ENCODE measurements at regions not wholly inside any gene's neighbourhood (a gene's known extent, or its start where the extent isn't known, plus 50 kb on each side); places are given as distances from the start of the nearest gene placed in this dataset.

- Histone ChIP-seq H3K4me3 (ENCODE audit: insufficient read depth, low read depth, low read length) (no peak overlapping the region), H3K36me3 (replicated peaks; ENCODE audit: control insufficient read depth, insufficient read depth, low read length) (no peaks in the 10 kb centered on the region), H3K27me3 (ENCODE audit: control insufficient read depth, insufficient read depth, low read length) (peaks cover 4% of the 10 kb centered on the region; the same call in 1 of the 2 replicates)
- DNase-seq: no peak
These were observed 83.0 kb downstream of the FZD10 start for GRCh38 chr12:130245251-130245650.

- no peak for DNase-seq
- Histone ChIP-seq H3K4me3 (ENCODE audit: insufficient read depth, low read depth, low read length) (no peak overlapping the region), H3K27me3 (ENCODE audit: control insufficient read depth, insufficient read depth, low read length) (peaks cover 4% of the 10 kb centered on the region; the same call in 1 of the 2 replicates), H3K36me3 (replicated peaks; ENCODE audit: control insufficient read depth, insufficient read depth, low read length) (no peaks in the 10 kb centered on the region)
These were observed 84.3 kb downstream of the FZD10 start for GRCh38 chr12:130246560-130246959.

GRCh38 chr12:130247634-130248237 is 85.5 kb downstream of the FZD10 start:
- H3K27me3 ChIP-seq (ENCODE audit: control insufficient read depth, insufficient read depth, low read length): peaks cover 4% of the 10 kb centered on the region; the same call in 1 of the 2 replicates
- DNase-seq: no peak
- H3K4me3 ChIP-seq (ENCODE audit: insufficient read depth, low read depth, low read length): no peak overlapping the region
- no peaks in the 10 kb centered on the region for H3K36me3 ChIP-seq (replicated peaks; ENCODE audit: control insufficient read depth, insufficient read depth, low read length)

DNA sequence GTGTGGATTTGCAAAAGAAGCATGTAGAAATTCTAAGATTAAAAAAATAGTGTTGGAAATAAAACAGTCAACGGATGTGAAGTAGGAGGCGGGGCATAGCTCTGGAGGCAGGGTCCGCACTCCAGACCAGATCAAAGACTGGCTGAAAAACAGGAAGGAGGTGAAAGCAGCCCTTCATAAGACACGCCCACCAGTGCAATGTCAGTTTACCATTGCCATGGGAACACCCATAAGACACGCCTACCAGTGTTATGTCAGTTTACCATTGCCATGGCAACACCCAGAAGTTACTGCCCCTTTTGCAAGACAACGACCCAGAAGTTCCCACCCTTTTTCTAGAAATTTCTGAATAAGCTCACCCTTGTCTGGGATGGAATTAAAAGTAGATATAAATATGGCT is 87.1 kb downstream of the FZD10 start:
- peak; percentile 62 for DNase-seq
- peaks cover 4% of the 10 kb centered on the region; the same call in 1 of the 2 replicates for H3K27me3 ChIP-seq (ENCODE audit: control insufficient read depth, insufficient read depth, low read length)
- no peak overlapping the region for H3K4me3 ChIP-seq (ENCODE audit: insufficient read depth, low read depth, low read length)
- H3K36me3 ChIP-seq (replicated peaks; ENCODE audit: control insufficient read depth, insufficient read depth, low read length): no peaks in the 10 kb centered on the region

GRCh38 chr12:130251236-130251780 is 86.4 kb upstream of the PIWIL1 start:
- Histone ChIP-seq H3K36me3 (replicated peaks; ENCODE audit: control insufficient read depth, insufficient read depth, low read length) (no peaks in the 10 kb centered on the region), H3K4me3 (ENCODE audit: insufficient read depth, low read depth, low read length) (no peak overlapping the region), H3K27me3 (ENCODE audit: control insufficient read depth, insufficient read depth, low read length) (peaks cover 2% of the 10 kb centered on the region; the same call in 1 of the 2 replicates)
- DNase-seq: no peak

DNA sequence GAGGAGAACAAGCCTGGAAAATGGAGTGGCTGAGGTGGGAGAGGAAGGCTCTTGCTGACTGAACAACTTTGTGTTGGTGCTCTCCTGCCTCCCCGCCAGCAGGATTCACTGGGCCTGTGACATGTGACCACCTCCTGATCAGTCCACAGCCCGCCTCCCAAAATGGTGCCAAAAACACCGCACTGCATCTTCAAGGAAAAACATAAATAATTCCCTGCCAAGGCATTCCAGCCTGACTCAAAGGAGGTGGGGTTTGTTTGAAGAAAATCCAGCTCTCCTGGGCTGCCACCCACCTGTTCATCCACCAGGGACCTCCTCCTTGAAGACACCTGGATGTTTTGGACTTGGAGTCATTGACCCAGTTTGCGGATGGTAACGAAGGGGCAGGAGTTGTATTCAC is 83.8 kb upstream of the PIWIL1 start:
- Histone ChIP-seq H3K4me3 (ENCODE audit: insufficient read depth, low read depth, low read length) (no peak overlapping the region), H3K27me3 (ENCODE audit: control insufficient read depth, insufficient read depth, low read length) (no peaks in the 10 kb centered on the region; the same call in 1 of the 2 replicates), H3K36me3 (replicated peaks; ENCODE audit: control insufficient read depth, insufficient read depth, low read length) (no peaks in the 10 kb centered on the region)
- DNase-seq: no peak

GRCh38 chr12:130254461-130255276 is 83.0 kb upstream of the PIWIL1 start:
- no peaks in the 10 kb centered on the region for H3K36me3 ChIP-seq (replicated peaks; ENCODE audit: control insufficient read depth, insufficient read depth, low read length)
- peaks cover 3% of the 10 kb centered on the region; the same call in 1 of the 2 replicates for H3K27me3 ChIP-seq (ENCODE audit: control insufficient read depth, insufficient read depth, low read length)
- DNase-seq: no peak
- H3K4me3 ChIP-seq (ENCODE audit: insufficient read depth, low read depth, low read length): no peak overlapping the region

GRCh38 chr12:130258863-130259262 is 78.8 kb upstream of the PIWIL1 start:
- Histone ChIP-seq H3K4me3 (ENCODE audit: insufficient read depth, low read depth, low read length) (no peak overlapping the region), H3K27me3 (ENCODE audit: control insufficient read depth, insufficient read depth, low read length) (peaks cover 5% of the 10 kb centered on the region), H3K36me3 (replicated peaks; ENCODE audit: control insufficient read depth, insufficient read depth, low read length) (no peaks in the 10 kb centered on the region)
- no peak for DNase-seq

DNA sequence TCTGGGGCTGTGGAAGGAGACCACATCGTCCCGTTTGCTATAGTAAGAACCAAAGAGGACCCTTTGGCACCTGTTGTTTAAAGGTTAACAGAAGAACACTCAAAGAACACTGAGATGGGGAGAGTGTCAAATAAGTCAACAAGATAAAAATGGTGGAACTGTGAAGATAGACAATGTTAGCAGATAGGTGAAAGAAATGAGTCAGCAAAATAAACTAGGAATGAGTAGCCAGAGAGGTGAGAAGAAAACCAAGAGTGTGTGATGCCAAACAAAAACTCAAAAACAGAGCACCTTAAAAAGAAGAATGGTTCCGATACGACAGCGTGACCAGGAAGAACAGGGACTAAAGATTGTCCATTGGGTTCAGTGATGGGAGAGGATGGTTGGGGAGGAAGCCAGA is 74.7 kb upstream of the PIWIL1 start:
- no peak for DNase-seq
- Histone ChIP-seq H3K36me3 (replicated peaks; ENCODE audit: control insufficient read depth, insufficient read depth, low read length) (no peaks in the 10 kb centered on the region), H3K27me3 (ENCODE audit: control insufficient read depth, insufficient read depth, low read length) (peaks cover 5% of the 10 kb centered on the region), H3K4me3 (ENCODE audit: insufficient read depth, low read depth, low read length) (no peak overlapping the region)

GRCh38 chr12:130263996-130264395 is 73.7 kb upstream of the PIWIL1 start:
- H3K27me3 ChIP-seq (ENCODE audit: control insufficient read depth, insufficient read depth, low read length): peaks cover 5% of the 10 kb centered on the region

DNA sequence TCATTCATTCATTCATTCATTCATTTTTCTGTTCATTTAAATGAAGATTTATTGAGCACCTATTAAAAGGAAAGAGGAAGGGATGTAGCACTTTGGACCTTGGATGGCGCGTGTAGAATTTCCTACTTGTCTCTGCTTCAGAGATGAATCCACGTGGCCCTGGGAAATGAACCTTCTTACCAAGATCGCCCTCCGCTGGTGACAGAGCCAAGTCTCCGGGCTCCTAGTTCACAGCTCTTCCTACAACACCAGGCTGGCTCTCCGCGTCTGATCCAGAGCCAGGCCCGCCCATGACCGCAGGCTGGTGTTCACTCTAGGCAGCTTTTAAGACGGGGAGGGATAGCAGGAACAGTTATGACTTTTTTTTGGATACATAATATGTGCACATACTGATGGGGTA is 70.9 kb upstream of the PIWIL1 start:
- DNase-seq: peak; percentile 74
- Histone ChIP-seq H3K36me3 (replicated peaks; ENCODE audit: control insufficient read depth, insufficient read depth, low read length) (no peaks in the 10 kb centered on the region), H3K27me3 (ENCODE audit: control insufficient read depth, insufficient read depth, low read length) (peaks cover 2% of the 10 kb centered on the region), H3K4me3 (ENCODE audit: insufficient read depth, low read depth, low read length) (no peak overlapping the region)

More at GRCh38 chr12:130263996-130264395, 73.7 kb upstream of the PIWIL1 start:
- no peaks in the 10 kb centered on the region for H3K36me3 ChIP-seq (replicated peaks; ENCODE audit: control insufficient read depth, insufficient read depth, low read length)
- no peak overlapping the region for H3K4me3 ChIP-seq (ENCODE audit: insufficient read depth, low read depth, low read length)
- DNase-seq: no peak

DNA sequence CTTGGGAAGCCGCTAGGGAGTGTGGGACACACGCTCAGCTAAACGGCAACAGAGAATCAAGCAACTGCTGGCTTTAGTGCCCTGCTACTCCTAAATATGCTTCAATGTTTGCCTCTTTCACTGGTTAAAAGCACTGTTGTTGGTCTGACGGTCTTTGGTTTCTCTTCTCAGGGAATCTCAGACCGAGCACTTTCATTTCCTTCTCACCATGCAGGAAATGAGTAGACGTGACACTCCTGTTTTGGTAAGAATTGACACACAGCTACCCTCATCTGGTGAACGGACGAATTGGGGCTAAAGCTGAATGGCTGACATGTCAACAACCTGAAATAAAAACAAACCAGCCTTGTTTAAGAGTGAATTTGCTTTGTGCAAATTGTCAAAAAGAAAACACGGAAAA is 57.5 kb upstream of the PIWIL1 start:
- no peaks in the 10 kb centered on the region for H3K36me3 ChIP-seq (replicated peaks; ENCODE audit: control insufficient read depth, insufficient read depth, low read length)
- DNase-seq: no peak
- H3K27me3 ChIP-seq (ENCODE audit: control insufficient read depth, insufficient read depth, low read length): peaks cover 1% of the 10 kb centered on the region; the same call in 1 of the 2 replicates
- no peak overlapping the region for H3K4me3 ChIP-seq (ENCODE audit: insufficient read depth, low read depth, low read length)

DNA sequence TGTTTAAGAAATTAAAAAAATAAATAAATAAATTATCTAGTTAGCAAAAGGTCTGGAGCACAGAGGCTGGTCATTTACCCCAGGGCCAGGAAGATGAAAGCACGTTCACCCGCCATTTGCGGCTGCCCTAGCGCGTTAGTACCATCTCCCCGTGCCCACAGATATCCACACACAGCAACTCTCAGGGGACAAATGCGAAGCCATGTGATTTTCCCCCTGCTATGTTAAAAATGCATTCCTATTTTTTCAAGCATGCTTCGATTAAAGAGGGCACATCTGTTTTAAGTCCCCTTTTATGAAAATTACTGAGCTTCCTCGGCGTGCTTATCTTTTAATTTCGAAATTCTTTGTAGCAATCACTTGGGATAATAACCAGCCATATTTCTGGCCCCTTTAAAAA is 56.9 kb upstream of the PIWIL1 start:
- no peaks in the 10 kb centered on the region; the same call in 1 of the 2 replicates for H3K27me3 ChIP-seq (ENCODE audit: control insufficient read depth, insufficient read depth, low read length)
- no peaks in the 10 kb centered on the region for H3K36me3 ChIP-seq (replicated peaks; ENCODE audit: control insufficient read depth, insufficient read depth, low read length)
- no peak for DNase-seq
- no peak overlapping the region for H3K4me3 ChIP-seq (ENCODE audit: insufficient read depth, low read depth, low read length)

- no peaks in the 10 kb centered on the region for H3K36me3 ChIP-seq (replicated peaks; ENCODE audit: control insufficient read depth, insufficient read depth, low read length)
- H3K27me3 ChIP-seq (ENCODE audit: control insufficient read depth, insufficient read depth, low read length): no peaks in the 10 kb centered on the region; the same call in 1 of the 2 replicates
- peak; percentile 86 for DNase-seq
- no peak overlapping the region for H3K4me3 ChIP-seq (ENCODE audit: insufficient read depth, low read depth, low read length)
These were observed 56.4 kb upstream of the PIWIL1 start for GRCh38 chr12:130281153-130281799.
